ENCODE measurements at regions not wholly inside any gene's neighbourhood (a gene's known extent, or its start where the extent isn't known, plus 50 kb on each side); places are given as distances from the start of the nearest gene placed in this dataset.

GRCh38 chr3:168990621-168991020, 672.9 kb downstream of the MECOM start:
- TF ChIP-seq CTCF (IDR thresholded peaks at IDR 0.05; ENCODE audit: insufficient read depth, low read depth, low read length) (no peak), EZH2 (IDR thresholded peaks at IDR 0.05; ENCODE audit: insufficient read depth, low read length) (no peak)
